A673 (cell line): ENCODE measurements at regions not wholly inside any gene's neighbourhood (a gene's known extent, or its start where the extent isn't known, plus 50 kb on each side); places are given as distances from the start of the nearest gene placed in this dataset.

Experiments
- BruUV-seq: library from RNA; stranded (reverse); fragments of 400-500 nt; replicated peaks from 2 replicates; lab custom pipeline; 2021; lab: Mats Ljungman, UMichigan
- CTCF ChIA-PET: fragments of 300-600 bp; sonication (Branson Sonifier 250); formaldehyde crosslinking; loops from one replicate; lab custom pipeline; 2022; ENCODE audit warnings: antibody characterized with exemption; lab: Charles Lee
- POLR2A ChIA-PET: fragments of 300-600 bp; sonication (Branson Sonifier 250); formaldehyde crosslinking; loops from one replicate; lab custom pipeline; 2022; ENCODE audit warnings: antibody characterized with exemption; ENCODE audit not compliant: low non-redundant PET; lab: Charles Lee
- DNase-seq: peaks from one replicate; pipeline ENCODE4 v3.0.0-alpha.2; 2015; ENCODE audit warnings: low spot score
- H3K27ac ChIP-seq: fragments of 200-600 bp; sonication (generic); 2 replicates; pipeline ENCODE4 v1.5.1; 2016; ENCODE audit warnings: mixed run types, low read depth, mild to moderate bottlenecking, mixed read lengths, antibody characterized with exemption, low read length; ENCODE audit not compliant: poor library complexity, severe bottlenecking
- H3K27me3 ChIP-seq: fragments of 200-600 bp; sonication (generic); replicated peaks from 2 replicates; pipeline ENCODE4 v1.6.1; 2017; ENCODE audit warnings: mixed run types, low read depth, mild to moderate bottlenecking, mixed read lengths, antibody characterized with exemption, low read length; ENCODE audit not compliant: insufficient read depth, poor library complexity
- H3K36me3 ChIP-seq: fragments of 200-600 bp; sonication (generic); 2 replicates; pipeline ENCODE4 v1.6.1; 2016; ENCODE audit warnings: mixed run types, mild to moderate bottlenecking, mixed read lengths, antibody characterized with exemption, low read length; ENCODE audit not compliant: insufficient read depth, poor library complexity, severe bottlenecking
- H3K4me1 ChIP-seq: fragments of 200-600 bp; sonication (generic); 2 replicates; pipeline ENCODE4 v1.6.1; 2017; ENCODE audit warnings: mixed run types, mild to moderate bottlenecking, mixed read lengths, antibody characterized with exemption, low read length; ENCODE audit not compliant: insufficient read depth, poor library complexity, severe bottlenecking
- H3K4me3 ChIP-seq: fragments of 200-600 bp; sonication (generic); 2 replicates; pipeline ENCODE4 v1.5.1; 2016; ENCODE audit warnings: low read depth, mixed run types, mild to moderate bottlenecking, mixed read lengths, low read length; ENCODE audit not compliant: poor library complexity, severe bottlenecking
- H3K9me3 ChIP-seq: fragments of 200-600 bp; sonication (generic); 2 replicates; pipeline ENCODE4 v1.6.1; 2016; ENCODE audit warnings: mixed run types, low read depth, mild to moderate bottlenecking, mixed read lengths, antibody characterized with exemption, low read length; ENCODE audit not compliant: poor library complexity, severe bottlenecking
- CTCF ChIP-seq: fragments of 300-800, 200-600 bp; sonication (generic); conservative IDR thresholded peaks from 2 replicates; pipeline ENCODE4 v1.5.1; 2017; ENCODE audit warnings: low read depth, mild to moderate bottlenecking, antibody characterized with exemption, low read length, moderate library complexity, mixed read lengths
- EZH2 ChIP-seq: fragments of 200-600 bp; sonication (generic); IDR thresholded peaks from 2 replicates; pipeline ENCODE4 v1.6.1; 2017; ENCODE audit warnings: borderline replicate concordance, low read depth, mild to moderate bottlenecking, mixed read lengths, antibody characterized with exemption, low read length; ENCODE audit not compliant: poor library complexity, severe bottlenecking
- intact Hi-C: fragments of 100-400 bp; cut with micrococcal nuclease; formaldehyde crosslinking; loops from one replicate; pipeline ENCODE4 v1.10.0; 2022; ENCODE audit not compliant: unreplicated experiment

DNA sequence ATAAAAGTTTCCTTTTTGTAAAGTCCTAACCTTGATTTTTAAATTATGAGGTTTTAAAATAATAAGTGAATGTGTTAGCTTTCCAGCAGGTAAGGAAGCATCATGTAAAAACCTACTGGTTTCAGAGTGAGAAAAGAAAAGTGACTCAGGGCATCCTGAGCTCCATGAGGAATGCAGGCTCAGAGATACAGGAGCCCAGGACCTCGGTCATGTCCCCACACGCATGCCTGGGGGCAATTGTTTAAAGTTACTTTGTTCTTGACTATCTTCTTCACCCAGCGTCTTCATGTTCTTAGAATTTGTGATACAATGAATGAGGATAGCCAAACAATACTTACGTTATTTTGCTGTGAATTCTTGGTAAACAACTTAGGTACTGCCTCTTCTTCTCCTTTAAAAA is 117.4 kb upstream of the PLPPR5 start:
- POLR2A ChIA-PET: no interaction called here
- intact Hi-C loops: no loop called here
- Histone ChIP-seq H3K9me3 (peaks cover 3% of the 10 kb centered on the region), H3K36me3 (no peaks in the 10 kb centered on the region), H3K4me1 (no peaks in the 10 kb centered on the region), H3K4me3 (no peak overlapping the region), H3K27me3 (no peaks in the 10 kb centered on the region), H3K27ac (no peak overlapping the region)
- TF ChIP-seq CTCF (no peak), EZH2 (no peak)
- no TSS peak for BruUV-seq
- CTCF ChIA-PET: no interaction called here
- DNase-seq: no peak

- CTCF ChIA-PET: no interaction called here
- intact Hi-C loops: no loop called here
- Histone ChIP-seq H3K27me3 (no peaks in the 10 kb centered on the region), H3K27ac (no peak overlapping the region), H3K36me3 (no peaks in the 10 kb centered on the region), H3K4me1 (no peaks in the 10 kb centered on the region), H3K4me3 (no peak overlapping the region), H3K9me3 (peaks cover 3% of the 10 kb centered on the region)
- TF ChIP-seq EZH2 (no peak), CTCF (no peak)
- no peak for DNase-seq
- POLR2A ChIA-PET: no interaction called here
- no TSS peak for BruUV-seq
Measured at GRCh38 chr1:99123936-99124335, 119.3 kb upstream of the PLPPR5 start.

- Histone ChIP-seq H3K27me3 (no peaks in the 10 kb centered on the region), H3K27ac (no peak overlapping the region), H3K9me3 (no peaks in the 10 kb centered on the region), H3K4me3 (no peak overlapping the region), H3K4me1 (no peaks in the 10 kb centered on the region), H3K36me3 (no peaks in the 10 kb centered on the region)
- BruUV-seq: no TSS peak
- no peak for DNase-seq
- ChIA-PET POLR2A (no interaction called here), CTCF (no interaction called here)
- intact Hi-C loops: no loop called here
- TF ChIP-seq CTCF (no peak), EZH2 (no peak)
Measured at GRCh38 chr1:99131546-99131945, 126.9 kb upstream of the PLPPR5 start.
